Stimulated activated CD4-positive, alpha-beta T cell treated with anti-CD3 and anti-CD28 coated beads, Interleukin-2, amount 100 ng/mL, for 48 hours (primary cell): ENCODE measurements at regions not wholly inside any gene's neighbourhood (a gene's known extent, or its start where the extent isn't known, plus 50 kb on each side); places are given as distances from the start of the nearest gene placed in this dataset.

Experiments
- DNase-seq, 2 donors: peaks; one replicate each; pipeline ENCODE4 v3.0.0-alpha.2; 2020

DNA sequence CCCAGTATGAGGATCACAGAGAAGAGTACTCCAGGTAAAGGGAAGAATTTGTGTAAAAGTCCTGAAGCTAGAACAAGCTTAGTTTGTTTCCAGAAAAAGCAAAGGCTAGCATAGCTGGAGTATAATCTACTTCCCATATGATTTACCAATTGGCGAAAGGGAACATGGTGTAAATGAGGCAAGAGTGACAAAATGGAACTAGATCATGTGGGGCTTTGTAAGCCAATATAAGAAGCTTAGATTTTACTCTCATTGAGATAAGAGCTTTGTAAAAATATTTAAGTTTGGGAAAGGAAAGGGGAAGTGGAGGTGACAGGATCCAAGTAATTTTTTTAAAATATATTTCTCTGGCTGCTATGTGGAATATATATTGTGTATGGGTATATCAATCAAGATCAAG, 234.9 kb downstream of the KCTD12 start:
- DNase-seq, result no peak

DNA sequence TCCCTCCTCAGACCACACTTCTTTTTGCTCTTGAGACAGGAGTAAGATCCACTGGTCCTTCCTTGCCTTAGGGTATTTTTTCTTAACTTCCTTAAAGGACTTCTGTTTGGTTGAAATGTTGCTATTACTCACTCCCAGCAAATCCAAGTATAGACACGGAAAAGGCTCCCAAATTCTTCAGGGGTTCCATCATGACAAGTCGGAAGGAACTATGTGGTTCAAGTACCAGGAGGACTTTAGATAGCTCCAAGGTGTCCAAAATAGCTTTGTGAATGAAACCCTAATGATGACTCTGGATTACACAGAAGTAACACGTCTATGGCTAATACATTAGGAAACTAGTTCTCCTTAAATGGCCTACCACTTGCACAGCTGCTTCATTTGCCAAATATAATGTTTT, 238.7 kb downstream of the KCTD12 start:
- DNase-seq, result no peak

DNA sequence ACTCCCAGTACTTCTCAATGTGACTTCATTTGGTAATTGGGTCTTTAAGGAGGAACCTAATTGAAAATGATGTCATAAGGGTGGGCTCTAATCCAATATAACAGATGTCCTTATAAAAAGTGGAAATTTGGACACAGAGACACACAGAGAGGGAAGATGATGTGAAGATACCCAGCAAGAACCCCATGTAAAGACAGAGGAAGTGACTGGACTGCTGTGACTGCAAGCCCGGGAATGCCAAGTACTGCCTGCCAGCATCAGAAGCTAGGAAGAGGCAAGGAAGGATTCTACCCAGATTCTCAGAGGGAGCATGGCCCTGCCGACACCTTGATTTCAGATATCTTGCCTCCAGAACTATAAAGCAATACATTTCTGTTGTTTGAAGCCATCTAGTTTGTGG, 239.3 kb downstream of the KCTD12 start:
- DNase-seq, result no peak

DNA sequence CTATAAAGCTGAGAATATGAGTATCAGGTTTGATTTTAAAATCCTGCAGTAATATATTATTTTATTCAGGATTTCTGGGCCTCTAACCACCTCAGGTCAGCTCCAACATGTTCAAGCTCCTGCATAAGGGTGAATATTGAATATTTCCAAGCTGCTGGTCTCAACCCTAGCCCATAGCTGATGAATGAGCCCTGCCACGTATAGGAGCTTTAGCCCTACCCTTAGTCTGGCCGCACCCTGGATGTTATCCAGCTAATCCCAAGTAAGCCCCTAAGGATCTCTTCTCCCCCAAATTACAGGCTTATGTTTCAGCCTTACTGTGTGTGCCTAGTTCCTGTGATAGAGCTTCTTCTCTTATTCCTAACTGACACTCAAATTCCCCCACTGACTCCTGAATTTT, 240.6 kb downstream of the KCTD12 start:
- no peak for DNase-seq

DNA sequence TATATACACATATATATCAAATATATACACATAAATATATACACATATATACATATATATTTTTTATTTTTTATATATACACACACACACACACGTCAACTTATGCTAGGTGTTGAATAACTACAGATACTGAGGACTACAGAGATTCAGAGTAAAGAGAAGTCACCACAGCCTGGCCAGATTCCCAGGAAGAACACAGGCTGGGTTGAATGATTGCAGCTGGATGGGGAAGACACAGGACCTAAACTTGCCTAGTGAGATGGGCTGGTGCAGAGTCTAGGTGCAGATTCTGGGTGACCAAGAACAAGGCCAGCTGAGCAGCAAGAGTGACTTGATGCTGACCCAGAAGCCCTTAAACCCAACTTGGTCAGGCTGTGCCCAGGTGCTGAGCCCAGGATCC, 241.3 kb downstream of the KCTD12 start:
- no peak for DNase-seq

DNA sequence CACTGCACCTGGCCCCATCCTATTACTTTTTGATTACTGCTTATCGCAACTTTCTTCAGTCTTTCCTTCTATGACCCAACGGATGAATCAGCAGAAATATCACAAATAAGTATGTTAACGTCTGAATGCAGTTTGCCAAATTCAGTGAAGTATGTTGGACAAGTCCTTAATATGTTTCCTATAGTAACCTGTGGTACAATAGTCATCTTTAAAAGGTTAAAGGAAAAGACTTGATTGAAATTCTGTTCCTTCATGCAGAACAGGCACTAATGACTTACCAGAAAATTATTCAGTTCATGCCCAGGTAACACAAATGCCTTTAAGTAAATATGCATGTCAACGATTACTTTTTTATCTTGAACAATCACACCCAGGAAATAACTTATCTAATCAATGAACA, 242.6 kb downstream of the KCTD12 start:
- DNase-seq, result no peak

DNA sequence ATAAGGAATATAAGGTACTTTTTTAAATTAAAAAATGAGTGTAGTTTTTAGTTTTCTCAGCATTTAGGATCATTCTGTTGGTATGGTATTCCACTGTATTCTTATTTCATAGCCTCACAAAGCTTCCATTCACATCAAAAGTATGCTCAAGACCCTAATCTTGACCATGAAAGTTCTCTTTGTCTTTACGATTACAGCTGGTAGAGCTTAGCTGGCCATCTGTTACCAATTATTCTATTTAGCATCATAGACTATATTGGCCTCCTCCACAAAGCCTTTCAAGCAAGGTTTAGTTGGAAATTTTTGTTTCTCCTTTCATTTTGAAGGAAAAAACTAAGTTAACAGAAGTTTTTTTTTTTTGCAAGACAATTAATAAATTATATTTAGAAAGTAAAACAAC, 245.1 kb downstream of the KCTD12 start:
- no peak for DNase-seq

DNA sequence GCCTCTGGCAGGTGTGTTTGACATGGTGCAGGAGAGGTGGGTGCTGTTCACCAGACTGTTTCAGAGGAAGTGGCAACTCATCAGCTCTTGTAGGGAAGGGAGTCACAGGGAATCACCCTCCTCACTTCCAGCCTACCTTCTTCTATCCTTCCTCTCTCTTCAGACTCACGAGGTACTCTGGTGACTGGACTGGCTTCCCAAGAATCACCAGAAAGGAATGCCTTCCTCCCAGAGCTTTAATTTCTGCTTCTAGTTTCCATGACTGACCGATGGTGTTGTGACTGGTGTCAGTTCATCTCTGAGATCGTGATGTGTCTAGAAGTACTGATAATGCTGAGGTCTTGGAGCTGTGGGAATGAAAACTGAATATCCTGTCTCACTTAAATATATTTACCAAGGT, 247.3 kb downstream of the KCTD12 start:
- no peak for DNase-seq

DNA sequence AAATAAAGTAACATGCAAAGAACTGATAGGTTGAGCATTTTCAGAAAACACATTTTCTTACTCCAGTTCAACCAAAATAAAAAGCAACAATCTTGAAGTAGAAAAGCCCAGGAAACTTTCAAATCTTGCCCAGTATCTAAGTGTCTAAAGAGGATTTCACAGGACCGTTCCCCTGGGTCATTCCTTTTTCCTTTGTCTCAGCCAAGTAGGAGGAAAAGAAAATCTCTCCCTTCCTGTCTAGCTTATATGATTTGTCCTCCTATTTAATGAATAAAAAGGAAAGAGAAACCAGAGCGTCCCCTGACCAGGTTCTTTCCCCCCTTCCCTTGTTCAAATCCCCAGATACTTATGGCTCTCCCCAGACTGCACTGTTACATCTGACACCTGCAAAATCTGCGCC, 248.0 kb downstream of the KCTD12 start:
- DNase-seq, result no peak

DNA sequence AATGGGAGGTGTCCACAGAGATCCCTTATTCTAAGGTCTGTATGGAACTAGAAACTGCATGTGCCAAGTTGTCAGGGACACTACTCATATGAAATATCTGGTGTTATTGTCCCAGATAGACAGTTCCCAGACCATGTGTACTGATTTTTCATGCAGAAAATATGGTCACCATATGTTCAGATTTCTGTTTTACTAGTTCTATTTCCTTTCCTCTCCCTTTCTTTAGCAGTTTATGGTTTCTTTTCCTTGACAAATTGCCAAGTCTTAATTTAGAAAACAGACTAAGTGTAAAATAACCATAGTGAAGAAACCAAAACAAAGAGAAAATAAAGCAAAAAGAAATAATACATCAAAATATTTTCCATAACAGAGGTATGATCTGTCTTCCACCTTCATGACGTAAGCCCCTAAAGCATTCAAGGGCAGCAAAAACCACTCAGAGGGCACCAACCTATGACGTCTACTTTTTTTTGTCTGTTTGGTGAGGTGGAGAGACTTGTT, 248.5 kb downstream of the KCTD12 start:
- DNase-seq, result no peak

DNA sequence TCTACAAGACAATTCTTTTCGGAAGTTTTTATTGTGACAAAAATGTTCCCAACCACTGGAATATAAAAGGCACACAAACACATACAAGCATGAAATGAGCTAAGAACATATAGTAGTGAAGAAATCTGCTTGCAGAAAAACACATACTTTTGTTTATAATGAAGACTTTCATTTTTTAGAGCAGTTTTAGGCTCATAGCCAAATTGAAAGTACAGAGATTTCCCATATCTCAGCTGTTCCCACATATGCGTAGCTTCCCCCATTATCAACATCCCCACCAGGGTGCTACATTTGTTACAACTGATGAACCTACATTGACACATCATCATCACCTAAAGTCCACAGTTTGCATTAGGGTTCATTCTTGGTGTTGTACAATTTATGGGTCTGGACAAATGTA, 249.4 kb downstream of the KCTD12 start:
- DNase-seq, result no peak

DNA sequence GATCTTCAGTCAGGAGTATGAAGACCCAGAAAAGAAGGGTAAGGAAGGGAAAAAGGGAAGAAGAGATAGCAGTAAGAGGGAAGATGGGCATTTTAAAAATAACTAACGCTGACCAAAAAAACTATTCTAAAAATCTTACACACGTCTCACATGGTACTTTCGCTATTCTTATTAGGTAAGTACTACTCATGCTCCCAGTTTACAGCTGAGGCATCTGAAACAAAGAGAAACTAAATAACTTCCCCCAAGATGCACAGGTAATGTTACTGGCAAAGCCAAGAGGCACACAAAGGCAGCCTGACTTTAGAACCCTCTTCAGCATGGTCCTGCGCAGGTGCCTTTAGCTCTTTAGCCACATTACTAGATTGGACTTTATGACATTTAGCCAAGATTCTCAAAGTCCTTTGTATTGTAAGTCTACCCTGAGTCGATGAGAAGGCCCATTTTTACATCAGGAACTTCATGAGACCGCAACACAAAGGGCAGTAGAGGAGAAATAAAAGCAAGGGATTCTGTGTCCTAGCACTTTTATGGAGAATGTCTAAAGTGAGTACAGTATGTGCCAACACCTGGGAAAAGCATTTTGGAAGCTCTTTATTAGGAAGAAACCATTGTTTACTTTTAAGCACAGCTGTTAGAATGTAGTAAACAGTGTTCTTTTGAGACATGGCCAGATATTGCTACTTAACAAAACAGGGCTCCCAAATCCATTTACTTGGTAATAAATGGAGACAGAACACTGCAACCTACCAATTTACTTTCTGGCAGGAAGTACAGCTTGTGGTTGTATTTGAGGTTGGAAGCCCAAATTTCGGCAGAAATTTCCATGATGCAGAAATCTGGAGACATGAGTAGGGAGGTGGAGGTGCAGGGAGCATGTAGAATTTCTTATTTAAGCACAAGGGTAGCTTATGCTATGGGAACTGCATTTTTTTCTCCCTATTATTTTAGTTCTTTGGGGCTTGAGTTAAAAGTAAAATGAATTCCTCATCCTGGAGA, 250.7 kb downstream of the KCTD12 start:
- DNase-seq, result no peak

DNA sequence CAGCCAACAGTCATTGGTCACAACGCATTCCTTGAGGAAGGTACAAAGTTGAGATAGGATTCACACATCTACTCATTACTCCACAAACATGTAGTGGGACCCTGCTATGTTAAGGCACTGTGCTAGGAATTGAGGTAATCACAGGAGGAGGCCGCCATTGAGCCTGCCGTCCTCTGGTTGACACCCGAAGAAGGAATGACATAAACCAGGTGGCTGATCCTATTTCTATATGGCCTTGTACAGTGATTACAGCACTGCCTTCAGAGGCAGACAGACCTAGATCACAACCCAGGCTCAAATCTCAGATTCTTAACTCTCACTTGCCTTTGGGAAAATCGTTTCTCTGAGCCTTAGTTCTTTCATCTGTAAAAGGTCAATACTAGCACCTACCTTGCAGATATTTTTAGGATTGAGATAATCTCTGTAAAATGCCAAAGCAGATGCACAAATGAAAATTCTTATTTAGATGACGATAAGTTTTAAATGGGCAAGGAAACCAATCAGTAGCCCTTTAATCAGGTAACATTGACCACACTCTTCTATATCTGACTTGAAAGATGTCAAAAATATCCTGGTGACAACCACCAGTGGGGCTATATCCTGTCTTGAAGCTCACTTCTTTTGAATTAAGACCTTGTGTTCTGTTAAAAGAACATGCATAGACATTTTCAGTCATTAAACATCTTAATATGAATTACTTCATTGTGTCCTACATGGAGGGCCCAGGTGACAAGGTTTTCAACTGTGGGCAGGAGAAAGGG, 251.6 kb downstream of the KCTD12 start:
- no peak for DNase-seq

DNA sequence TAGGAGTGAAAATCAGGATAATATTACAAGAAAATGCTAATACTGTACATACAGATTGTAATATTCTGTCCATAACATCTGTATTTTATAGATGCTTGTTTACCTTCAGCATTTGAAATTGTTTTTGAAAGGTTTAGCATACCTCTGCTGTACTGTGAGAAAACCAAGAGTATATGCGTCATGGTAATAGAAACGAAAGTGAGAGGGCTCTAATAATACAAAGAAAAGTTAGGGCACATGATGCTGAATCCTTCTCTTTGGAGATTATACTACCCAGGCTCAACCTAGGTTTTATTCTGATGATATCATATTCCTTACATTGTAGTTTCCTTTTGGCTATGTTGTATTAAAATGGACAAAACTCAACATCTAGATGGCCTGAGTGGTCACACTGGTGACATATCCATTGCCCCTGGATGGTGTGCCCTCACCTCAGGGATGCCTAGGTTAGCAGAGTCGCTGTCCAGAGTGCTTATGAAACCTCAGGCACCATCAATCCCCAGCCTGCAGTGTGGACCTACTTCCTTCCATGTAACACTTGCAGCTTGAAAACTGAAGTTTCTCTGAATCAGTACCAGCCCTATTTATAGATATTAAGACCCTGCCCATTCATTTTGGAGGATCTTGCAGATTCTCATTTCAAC, 253.7 kb downstream of the KCTD12 start:
- DNase-seq, result no peak

DNA sequence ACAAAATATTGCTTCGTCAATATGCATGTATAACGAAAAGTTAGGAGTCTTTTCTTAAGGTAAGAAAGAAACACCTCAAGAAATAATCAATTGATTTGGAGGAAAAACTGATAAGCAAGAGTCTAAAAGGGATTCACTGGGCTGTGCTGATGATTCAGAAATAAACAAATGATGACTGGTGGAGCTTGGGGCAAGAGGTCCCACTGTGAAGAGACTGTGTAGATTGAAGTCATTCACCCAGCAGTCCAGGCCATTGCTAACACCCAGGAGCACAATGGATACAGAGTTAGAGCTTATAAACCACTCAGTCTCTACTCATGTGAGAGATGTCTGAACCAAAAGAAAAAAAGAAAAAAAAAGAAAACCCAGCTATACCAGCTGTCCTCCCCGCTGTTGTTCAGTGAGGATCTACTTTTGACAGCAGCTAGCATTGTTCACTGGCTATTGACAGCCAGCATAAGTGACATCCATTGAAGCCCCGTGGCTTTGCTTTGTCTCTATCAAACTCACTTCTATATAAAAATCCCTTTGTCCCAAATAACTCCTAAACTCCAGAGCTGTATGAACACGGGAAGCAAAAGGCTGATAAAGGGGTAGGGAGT, 255.5 kb downstream of the KCTD12 start:
- DNase-seq, result no peak

DNA sequence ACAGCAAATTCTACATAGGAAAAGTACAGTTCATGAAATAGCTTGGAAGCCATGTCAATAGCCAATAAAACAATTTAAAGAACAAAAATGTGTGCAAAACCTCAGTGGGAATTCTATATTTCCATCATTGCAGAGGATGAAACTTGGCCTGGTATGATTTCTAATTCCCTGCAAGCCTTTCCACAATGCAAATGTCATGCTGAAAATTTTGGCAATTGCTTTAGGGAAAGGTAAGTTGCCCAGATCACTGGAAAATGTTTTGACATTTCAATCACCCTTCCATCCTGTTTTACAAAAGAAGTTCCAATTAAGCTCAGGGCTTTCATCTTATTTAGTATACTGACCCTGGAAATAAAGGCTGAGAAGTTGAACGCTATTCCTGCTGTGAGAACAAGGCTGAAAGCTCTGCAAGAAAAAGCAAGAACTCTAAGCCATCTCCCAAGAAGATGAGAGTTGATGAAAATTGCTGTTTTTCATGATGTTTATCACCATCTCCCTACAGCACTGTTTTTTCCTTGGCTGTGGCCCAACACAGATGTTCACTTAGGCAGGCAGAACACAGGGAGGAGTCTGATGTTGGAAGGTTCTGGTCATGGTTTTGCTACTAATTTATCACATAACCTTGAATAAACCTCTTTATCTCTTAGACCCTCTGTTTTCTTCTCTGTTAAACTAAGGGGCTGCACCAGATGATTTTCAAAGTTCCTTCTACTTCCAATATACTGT, 263.7 kb downstream of the KCTD12 start:
- no peak for DNase-seq

DNA sequence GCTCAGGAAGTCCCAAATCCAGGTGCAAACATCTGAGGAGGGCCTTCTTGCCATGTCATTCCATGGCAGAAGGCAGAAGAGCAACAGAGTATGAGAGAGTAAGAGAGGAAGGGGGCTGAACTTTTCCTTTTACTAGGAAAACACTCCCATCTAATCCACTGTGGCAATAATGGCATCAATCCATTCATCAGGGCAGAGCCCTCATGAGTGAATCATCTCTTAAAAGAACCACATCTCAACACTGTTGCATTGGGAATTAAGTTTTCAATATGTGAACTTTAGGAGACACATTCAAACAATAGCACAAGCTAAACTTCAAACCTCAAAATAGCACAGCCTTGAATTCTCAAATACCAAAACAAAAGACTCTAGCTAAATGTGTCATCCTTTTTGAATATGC, 264.5 kb downstream of the KCTD12 start:
- no peak for DNase-seq

DNA sequence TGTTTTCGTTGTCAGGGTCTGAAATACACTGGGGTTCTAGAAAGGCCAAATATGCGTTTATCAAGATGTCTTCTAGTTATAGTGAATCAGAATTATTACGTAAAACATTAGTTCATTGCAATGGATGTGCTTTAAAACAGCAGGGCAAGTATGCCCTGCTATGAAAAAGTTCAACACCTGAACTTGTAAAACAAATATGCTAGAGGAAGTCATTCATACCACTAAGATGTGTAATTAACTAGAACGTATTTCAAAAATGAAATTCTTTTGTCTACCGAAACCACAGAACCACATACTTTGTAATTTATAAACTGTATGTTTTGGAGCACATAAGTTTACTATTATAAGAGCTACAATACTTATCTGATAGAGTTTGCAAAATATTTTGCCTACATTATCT, 266.2 kb downstream of the KCTD12 start:
- DNase-seq, result no peak

DNA sequence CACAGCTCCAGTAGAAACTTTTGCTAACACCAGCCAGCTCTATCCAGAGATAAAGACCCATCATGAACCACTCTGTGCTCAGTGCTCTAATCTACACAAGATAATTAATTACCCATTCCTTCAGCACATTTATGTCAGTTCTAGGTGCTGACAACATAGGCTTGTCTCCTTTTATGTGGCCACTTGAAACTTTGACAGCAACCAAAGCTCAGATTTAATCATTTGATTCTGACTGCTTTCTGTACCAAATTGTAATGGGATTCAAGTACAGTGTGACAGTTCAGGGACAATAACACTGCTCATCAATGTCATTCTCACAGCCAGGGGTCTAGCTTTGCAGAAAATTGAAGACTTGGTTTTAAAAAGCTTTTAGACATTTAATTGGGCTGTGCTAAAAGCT, 266.6 kb downstream of the KCTD12 start:
- DNase-seq, result no peak

DNA sequence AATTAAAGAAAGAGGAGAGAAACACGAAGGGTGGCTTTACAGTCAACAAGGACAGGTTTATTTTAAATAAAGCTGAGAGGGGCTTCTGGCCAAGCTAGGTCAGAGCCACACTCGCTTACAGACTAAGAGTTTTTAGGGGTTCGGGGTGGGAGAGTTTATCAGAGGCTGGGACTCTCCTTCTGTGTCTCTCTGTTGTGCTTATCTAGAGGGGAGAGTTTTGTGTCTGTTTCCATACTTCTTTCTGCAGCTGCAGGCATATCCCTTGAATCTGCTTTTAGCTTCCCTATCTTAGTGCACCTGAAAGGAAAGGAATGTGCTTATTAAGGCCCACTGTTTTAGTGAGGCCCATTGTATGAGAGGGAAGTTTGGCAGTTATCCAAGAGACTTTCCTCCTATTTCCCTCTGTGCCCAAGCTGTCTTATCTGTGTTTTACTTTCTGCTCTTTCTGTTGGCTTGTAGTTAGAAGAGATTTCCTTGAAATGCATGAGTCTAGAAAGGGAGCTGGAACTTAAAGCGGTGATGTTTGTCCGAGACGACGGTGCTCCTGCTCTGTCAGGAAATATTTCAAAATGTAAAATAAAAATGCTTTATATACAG, 275.3 kb downstream of the KCTD12 start:
- no peak for DNase-seq

DNA sequence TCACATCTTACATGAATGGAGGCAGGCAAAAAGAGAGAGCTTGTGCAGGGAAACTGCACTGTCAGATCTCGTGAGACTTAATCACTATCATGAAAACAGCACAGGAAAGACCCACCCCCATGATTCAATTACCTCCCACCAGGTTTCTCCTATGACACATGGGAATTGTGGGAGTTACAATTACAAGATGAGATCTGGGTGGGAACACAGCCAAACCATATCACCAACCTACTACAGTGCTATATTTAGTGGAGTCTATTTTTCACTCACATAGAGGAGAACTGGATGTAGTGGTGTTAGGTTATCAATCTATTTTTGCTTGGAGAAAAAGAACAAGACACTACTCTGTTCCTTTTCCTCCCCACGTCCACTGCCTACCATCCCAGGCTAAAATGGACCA, 276.6 kb downstream of the KCTD12 start:
- DNase-seq, result no peak

DNA sequence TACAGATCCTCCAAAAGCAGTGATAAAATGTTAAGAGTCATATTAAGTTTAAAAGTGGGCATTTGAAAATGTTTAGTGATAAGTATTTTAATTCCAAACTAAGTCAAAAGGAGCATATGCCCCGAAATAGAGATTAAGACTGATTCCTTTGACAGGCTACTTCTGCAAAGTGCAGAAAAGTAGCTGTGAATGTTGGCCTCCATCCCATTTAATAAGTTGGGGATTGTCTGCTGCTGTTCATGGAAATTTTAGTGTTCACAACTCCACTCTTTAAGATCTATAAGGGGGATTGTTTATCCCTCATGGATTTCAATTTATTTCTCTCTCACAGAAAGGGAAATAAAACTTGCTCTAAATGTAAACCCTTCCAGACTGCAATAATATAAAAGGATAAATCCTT, 278.3 kb downstream of the KCTD12 start:
- DNase-seq, result no peak
